ENCODE measurements at regions not wholly inside any gene's neighbourhood (a gene's known extent, or its start where the extent isn't known, plus 50 kb on each side); places are given as distances from the start of the nearest gene placed in this dataset.

- no peak overlapping the region for H3K27ac Mint-ChIP-seq
- DNase-seq, result no peak
- no peaks in the 10 kb centered on the region for H3K4me1 ChIP-seq (ENCODE audit: insufficient read depth, low read length)
- H3K4me3 ChIP-seq (ENCODE audit: low read length in 2 of 2), result no peak overlapping the region
- no peaks in the 10 kb centered on the region for H3K36me3 ChIP-seq (ENCODE audit: insufficient read depth, low read length)
- POLR2A ChIA-PET (ENCODE audit: partially characterized antibody), result no interaction called here
- CTCF ChIA-PET (ENCODE audit: partially characterized antibody), result no interaction called here
- no peaks in the 10 kb centered on the region for H3K27me3 ChIP-seq (ENCODE audit: insufficient read depth, low read length)
- peaks cover 2 to 5% of the 10 kb centered on the region in 2 donors for H3K27me3 Mint-ChIP-seq
- H3K27ac ChIP-seq (ENCODE audit: low read depth, low read length), result no peak overlapping the region
- H3K4me1 Mint-ChIP-seq, result peaks cover 0 to 5% (median 0%) of the 10 kb centered on the region in 4 donors
- H3K9me3 ChIP-seq (ENCODE audit: control insufficient read depth in 1 of 2, low read length in 2 of 2), result no peaks in the 10 kb centered on the region
- H3K9me3 Mint-ChIP-seq, result peaks cover 0 to 38% (median 13%) of the 10 kb centered on the region in 8 donors
- H3K4me3 Mint-ChIP-seq, result no peak overlapping the region
- no peaks in the 10 kb centered on the region for H3K36me3 Mint-ChIP-seq
- intact Hi-C loops (cut with micrococcal nuclease), result no loop called here
Observed at GRCh38 chr7:54847921-54848320, 88.9 kb upstream of the SEC61G start.

- intact Hi-C loops (cut with micrococcal nuclease), result no loop called here
- CTCF ChIA-PET (ENCODE audit: partially characterized antibody), result no interaction called here
Observed at GRCh38 chr7:54856856-54857255, 97.8 kb upstream of the SEC61G start.

GRCh38 chr7:54857294-54857693, 98.3 kb upstream of the SEC61G start:
- no peak for DNase-seq
- H3K27ac Mint-ChIP-seq, result no peak overlapping the region
- no peaks in the 10 kb centered on the region for H3K4me1 Mint-ChIP-seq
- no peak overlapping the region for H3K27ac ChIP-seq (ENCODE audit: low read depth, low read length)
- H3K27me3 ChIP-seq (ENCODE audit: insufficient read depth, low read length), result no peaks in the 10 kb centered on the region
- H3K27me3 Mint-ChIP-seq, result peaks cover 10 to 17% of the 10 kb centered on the region in 2 donors
- H3K4me3 ChIP-seq (ENCODE audit: low read length in 2 of 2), result no peak overlapping the region
- intact Hi-C loops (cut with micrococcal nuclease), result no loop called here
- H3K4me3 Mint-ChIP-seq, result no peak overlapping the region
- peaks cover 0 to 20% (median 12%) of the 10 kb centered on the region in 8 donors for H3K9me3 Mint-ChIP-seq
- ChIA-PET CTCF (ENCODE audit: partially characterized antibody) (no interaction called here), POLR2A (ENCODE audit: partially characterized antibody) (no interaction called here)
- H3K36me3 Mint-ChIP-seq, result no peaks in the 10 kb centered on the region
- no peaks in the 10 kb centered on the region for H3K9me3 ChIP-seq (ENCODE audit: control insufficient read depth in 1 of 2, low read length in 2 of 2)
- H3K4me1 ChIP-seq (ENCODE audit: insufficient read depth, low read length), result no peaks in the 10 kb centered on the region
- no peaks in the 10 kb centered on the region for H3K36me3 ChIP-seq (ENCODE audit: insufficient read depth, low read length)

More at GRCh38 chr7:54856856-54857255, 97.8 kb upstream of the SEC61G start:
- Histone ChIP-seq H3K9me3 (ENCODE audit: control insufficient read depth in 1 of 2, low read length in 2 of 2) (no peaks in the 10 kb centered on the region), H3K36me3 (ENCODE audit: insufficient read depth, low read length) (no peaks in the 10 kb centered on the region), H3K27me3 (ENCODE audit: insufficient read depth, low read length) (no peaks in the 10 kb centered on the region), H3K4me1 (ENCODE audit: insufficient read depth, low read length) (no peaks in the 10 kb centered on the region), H3K27ac (ENCODE audit: low read depth, low read length) (no peak overlapping the region), H3K4me3 (ENCODE audit: low read length in 2 of 2) (no peak overlapping the region)
- H3K27me3 Mint-ChIP-seq, result peaks cover 10 to 17% of the 10 kb centered on the region in 2 donors
- H3K27ac Mint-ChIP-seq, result no peak overlapping the region
- H3K9me3 Mint-ChIP-seq, result peaks cover 0 to 20% (median 14%) of the 10 kb centered on the region in 8 donors
- H3K36me3 Mint-ChIP-seq, result no peaks in the 10 kb centered on the region
- DNase-seq, result no peak
- H3K4me1 Mint-ChIP-seq, result no peaks in the 10 kb centered on the region
- POLR2A ChIA-PET (ENCODE audit: partially characterized antibody), result no interaction called here
- no peak overlapping the region for H3K4me3 Mint-ChIP-seq

GRCh38 chr7:54858008-54858692, 99.1 kb upstream of the SEC61G start:
- Mint-ChIP-seq H3K36me3 (no peaks in the 10 kb centered on the region), H3K27ac (no peak overlapping the region), H3K9me3 (peaks cover 0 to 15% (median 8%) of the 10 kb centered on the region in 8 donors), H3K27me3 (peaks cover 10 to 15% of the 10 kb centered on the region in 2 donors), H3K4me3 (no peak overlapping the region), H3K4me1 (no peaks in the 10 kb centered on the region)
- Histone ChIP-seq H3K9me3 (ENCODE audit: control insufficient read depth in 1 of 2, low read length in 2 of 2) (no peaks in the 10 kb centered on the region), H3K27ac (ENCODE audit: low read depth, low read length) (no peak overlapping the region), H3K27me3 (ENCODE audit: insufficient read depth, low read length) (no peaks in the 10 kb centered on the region), H3K4me1 (ENCODE audit: insufficient read depth, low read length) (no peaks in the 10 kb centered on the region), H3K4me3 (ENCODE audit: low read length in 2 of 2) (no peak overlapping the region), H3K36me3 (ENCODE audit: insufficient read depth, low read length) (no peaks in the 10 kb centered on the region)
- DNase-seq, result no peak
- CTCF ChIA-PET (ENCODE audit: partially characterized antibody), result no interaction called here
- POLR2A ChIA-PET (ENCODE audit: partially characterized antibody), result no interaction called here
- intact Hi-C loops (cut with micrococcal nuclease), result no loop called here

- Histone ChIP-seq H3K4me1 (ENCODE audit: insufficient read depth, low read length) (no peaks in the 10 kb centered on the region), H3K27me3 (ENCODE audit: insufficient read depth, low read length) (no peaks in the 10 kb centered on the region), H3K27ac (ENCODE audit: low read depth, low read length) (no peak overlapping the region), H3K36me3 (ENCODE audit: insufficient read depth, low read length) (no peaks in the 10 kb centered on the region), H3K9me3 (ENCODE audit: control insufficient read depth in 1 of 2, low read length in 2 of 2) (no peaks in the 10 kb centered on the region), H3K4me3 (ENCODE audit: low read length in 2 of 2) (no peak overlapping the region)
- Mint-ChIP-seq H3K36me3 (no peaks in the 10 kb centered on the region), H3K4me1 (no peaks in the 10 kb centered on the region), H3K9me3 (peaks cover 0 to 8% (median 4%) of the 10 kb centered on the region in 8 donors), H3K27me3 (peaks cover 10 to 15% of the 10 kb centered on the region in 2 donors), H3K27ac (no peak overlapping the region), H3K4me3 (peak overlapping the region in 1 of 8 donors; percentile 68)
- CTCF ChIA-PET (ENCODE audit: partially characterized antibody), result no interaction called here
- intact Hi-C loops (cut with micrococcal nuclease), result no loop called here
- DNase-seq, result no peak
- POLR2A ChIA-PET (ENCODE audit: partially characterized antibody), result no interaction called here
Observed at GRCh38 chr7:54859066-54859465, 100.1 kb upstream of the SEC61G start.

- Mint-ChIP-seq H3K4me3 (no peak overlapping the region), H3K9me3 (peaks cover 0 to 4% (median 2%) of the 10 kb centered on the region in 8 donors), H3K27me3 (peaks cover 10 to 15% of the 10 kb centered on the region in 2 donors), H3K36me3 (no peaks in the 10 kb centered on the region), H3K4me1 (no peaks in the 10 kb centered on the region), H3K27ac (no peak overlapping the region)
- Histone ChIP-seq H3K36me3 (ENCODE audit: insufficient read depth, low read length) (no peaks in the 10 kb centered on the region), H3K27ac (ENCODE audit: low read depth, low read length) (no peak overlapping the region), H3K9me3 (ENCODE audit: control insufficient read depth in 1 of 2, low read length in 2 of 2) (no peaks in the 10 kb centered on the region), H3K4me3 (ENCODE audit: low read length in 2 of 2) (no peak overlapping the region), H3K4me1 (ENCODE audit: insufficient read depth, low read length) (no peaks in the 10 kb centered on the region), H3K27me3 (ENCODE audit: insufficient read depth, low read length) (no peaks in the 10 kb centered on the region)
- CTCF ChIA-PET (ENCODE audit: partially characterized antibody), result no interaction called here
- intact Hi-C loops (cut with micrococcal nuclease), result no loop called here
- no peak for DNase-seq
- POLR2A ChIA-PET (ENCODE audit: partially characterized antibody), result no interaction called here
Observed at GRCh38 chr7:54859545-54859944, 100.5 kb upstream of the SEC61G start.

GRCh38 chr7:54860003-54860775, 101.2 kb upstream of the SEC61G start:
- H3K4me3 ChIP-seq (ENCODE audit: low read length in 2 of 2), result no peak overlapping the region
- no peak overlapping the region for H3K27ac Mint-ChIP-seq
- H3K4me3 Mint-ChIP-seq, result no peak overlapping the region
- no peaks in the 10 kb centered on the region for H3K4me1 Mint-ChIP-seq
- H3K4me1 ChIP-seq (ENCODE audit: insufficient read depth, low read length), result no peaks in the 10 kb centered on the region
- ChIA-PET CTCF (ENCODE audit: partially characterized antibody) (no interaction called here), POLR2A (ENCODE audit: partially characterized antibody) (no interaction called here)
- no peaks in the 10 kb centered on the region for H3K9me3 ChIP-seq (ENCODE audit: control insufficient read depth in 1 of 2, low read length in 2 of 2)
- DNase-seq, result no peak
- no peaks in the 10 kb centered on the region for H3K36me3 ChIP-seq (ENCODE audit: insufficient read depth, low read length)
- H3K27me3 ChIP-seq (ENCODE audit: insufficient read depth, low read length), result no peaks in the 10 kb centered on the region
- intact Hi-C loops (cut with micrococcal nuclease), result no loop called here
- no peak overlapping the region for H3K27ac ChIP-seq (ENCODE audit: low read depth, low read length)
- H3K9me3 Mint-ChIP-seq, result peaks cover 0 to 4% (median 0%) of the 10 kb centered on the region in 8 donors
- no peaks in the 10 kb centered on the region for H3K36me3 Mint-ChIP-seq
- H3K27me3 Mint-ChIP-seq, result peaks cover 10 to 15% of the 10 kb centered on the region in 2 donors
